ENCODE measurements at regions not wholly inside any gene's neighbourhood (a gene's known extent, or its start where the extent isn't known, plus 50 kb on each side); places are given as distances from the start of the nearest gene placed in this dataset.
"Not testable (repeated sequence)": the region's sequence is repeated elsewhere in the genome, so short reads cannot be mapped to it uniquely, and the experiment has no call there.

DNA sequence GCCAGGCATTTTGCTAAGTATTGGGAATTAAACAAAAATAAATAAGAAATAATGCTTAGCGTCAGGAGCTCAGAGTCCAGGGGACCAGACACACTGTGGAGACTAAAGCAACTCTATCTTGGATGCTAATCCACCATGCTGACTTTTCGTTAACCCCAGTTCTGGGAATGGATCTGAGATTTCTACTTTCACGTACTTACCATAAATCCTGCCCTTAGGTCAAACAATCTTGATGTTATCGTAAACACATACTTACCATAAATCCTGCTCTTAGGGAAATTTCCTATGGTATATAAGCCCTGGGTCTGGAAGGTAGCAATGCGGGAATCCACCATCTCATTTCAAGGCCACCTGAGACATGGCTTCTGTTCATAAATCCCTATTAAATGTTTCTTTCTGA lies 204.5 kb upstream of the IGFBP7 start:
- no peak for DNase-seq

GRCh38 chr4:57312296-57312695 lies 202.1 kb upstream of the IGFBP7 start:
- no peak for DNase-seq

DNA sequence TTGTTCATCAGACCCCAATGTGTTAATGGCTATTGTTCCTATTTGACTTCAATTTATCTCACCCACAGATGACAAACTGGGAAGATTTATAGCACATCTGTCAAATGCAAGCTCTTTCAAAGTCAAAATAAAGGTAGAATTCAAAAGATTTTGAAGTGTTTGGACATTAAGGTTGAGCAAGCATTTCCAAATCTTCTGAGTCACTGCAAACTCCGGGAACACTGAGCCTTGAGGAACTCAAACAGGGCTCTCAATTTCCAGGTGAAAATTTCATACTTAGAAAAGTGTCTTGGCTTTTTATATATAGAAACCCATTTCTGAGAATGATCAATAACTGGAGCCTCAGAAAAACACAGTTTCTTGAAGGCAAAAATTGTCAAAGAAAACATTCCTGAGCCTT lies 199.5 kb upstream of the IGFBP7 start:
- DNase-seq, result no peak

DNA sequence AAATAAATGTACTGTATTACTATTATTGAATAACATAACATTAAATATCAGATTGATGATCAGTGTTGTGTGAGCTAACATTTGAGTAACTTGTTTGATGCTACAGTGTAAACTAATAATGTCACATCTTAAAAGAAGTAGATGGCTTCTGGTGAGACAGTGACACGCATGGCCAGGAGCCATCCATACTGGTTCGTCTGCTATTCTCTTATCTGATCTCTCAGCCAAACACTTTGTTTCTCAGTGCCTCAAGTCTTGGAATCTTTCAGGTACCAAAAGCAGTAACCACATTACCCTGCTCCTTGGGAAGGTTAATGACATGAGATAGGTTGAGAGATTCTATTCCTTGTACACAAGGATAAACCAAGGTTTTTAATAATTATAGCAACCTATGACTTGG lies 198.1 kb upstream of the IGFBP7 start:
- no peak for DNase-seq

- no peak for DNase-seq
These were observed 195.7 kb upstream of the IGFBP7 start for GRCh38 chr4:57305836-57306235.

DNA sequence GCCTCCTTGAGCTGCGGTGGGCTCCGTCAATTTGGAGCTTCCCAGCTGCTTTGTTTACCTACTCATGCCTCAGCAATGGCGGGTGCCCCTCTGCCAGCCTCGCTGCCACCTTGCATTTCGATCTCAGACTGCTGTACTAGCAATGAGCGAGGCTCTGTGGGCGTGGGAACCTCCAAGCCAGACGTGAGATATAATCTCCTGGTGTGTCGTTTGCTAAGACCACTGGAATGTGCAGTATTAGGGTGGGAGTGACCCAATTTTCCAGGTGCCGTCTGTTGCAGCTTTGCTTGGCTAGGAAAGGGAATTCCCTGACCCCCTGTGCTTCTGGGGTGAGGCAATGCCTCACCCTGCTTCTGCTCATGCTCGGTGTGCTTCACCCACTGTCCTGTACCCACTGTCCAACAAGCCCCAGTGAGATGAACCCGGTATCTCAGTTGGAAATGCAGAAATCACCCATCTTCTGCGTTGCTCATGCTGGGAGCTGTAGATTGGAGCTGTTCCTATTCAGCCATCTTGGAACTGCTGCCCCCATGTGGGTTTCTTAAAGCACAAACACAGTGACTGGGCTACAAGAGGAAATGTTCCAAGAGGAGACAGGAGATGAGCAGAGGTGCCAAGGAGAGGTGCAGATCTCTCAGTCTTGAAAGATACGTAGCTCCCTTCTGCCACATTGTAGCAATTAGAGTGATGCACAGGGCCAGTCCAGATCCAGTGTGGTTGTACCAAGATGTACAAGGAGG lies 193.0 kb upstream of the IGFBP7 start:
- no peak for DNase-seq

DNA sequence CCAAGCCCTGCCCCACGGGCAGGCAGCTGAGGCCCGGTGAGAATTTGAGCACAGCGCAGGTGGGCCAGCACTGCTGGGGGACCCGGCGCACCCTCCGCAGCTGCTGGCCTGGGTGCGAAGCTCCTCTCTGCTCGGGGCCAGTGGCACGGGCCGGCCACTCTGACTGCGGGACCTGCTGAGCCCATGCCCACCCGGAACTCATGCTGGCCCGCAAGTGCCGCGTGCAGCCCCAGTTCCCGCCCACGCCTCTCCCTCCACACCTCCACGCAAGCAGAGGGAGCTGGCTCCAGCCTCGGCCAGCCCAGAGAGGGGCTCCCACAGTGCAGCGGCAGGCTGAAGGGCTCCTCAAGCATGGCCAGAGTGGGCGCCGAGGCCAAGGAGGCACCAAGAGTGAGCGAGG lies 190.1 kb upstream of the IGFBP7 start:
- not testable (repeated sequence) for DNase-seq

- DNase-seq, result no peak
These were observed 181.7 kb upstream of the IGFBP7 start for GRCh38 chr4:57291911-57292310.

- DNase-seq, result no peak
These were observed 177.8 kb upstream of the IGFBP7 start for GRCh38 chr4:57287687-57288604.

GRCh38 chr4:57282933-57283310 lies 172.7 kb upstream of the IGFBP7 start:
- no peak for DNase-seq

DNA sequence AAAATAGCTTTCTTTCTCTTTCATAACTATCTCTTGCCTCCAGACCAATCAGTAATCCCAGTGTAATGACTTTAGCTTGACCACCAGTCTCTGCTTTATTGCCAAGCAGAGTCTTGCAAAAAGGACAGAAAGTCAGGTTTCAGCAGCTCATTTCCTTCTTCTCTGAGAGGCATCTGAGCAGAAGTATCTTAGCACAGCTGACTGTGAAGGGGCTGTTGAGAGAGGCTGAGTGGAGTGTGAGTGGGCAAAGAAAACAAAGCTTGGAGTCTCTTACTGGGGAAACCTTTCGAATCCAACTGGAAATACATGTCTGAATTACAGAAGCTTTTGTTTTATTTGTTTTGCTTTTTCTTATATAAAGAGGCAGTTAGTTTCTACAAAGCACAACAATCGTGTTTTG lies 170.3 kb upstream of the IGFBP7 start:
- DNase-seq, result no peak

DNA sequence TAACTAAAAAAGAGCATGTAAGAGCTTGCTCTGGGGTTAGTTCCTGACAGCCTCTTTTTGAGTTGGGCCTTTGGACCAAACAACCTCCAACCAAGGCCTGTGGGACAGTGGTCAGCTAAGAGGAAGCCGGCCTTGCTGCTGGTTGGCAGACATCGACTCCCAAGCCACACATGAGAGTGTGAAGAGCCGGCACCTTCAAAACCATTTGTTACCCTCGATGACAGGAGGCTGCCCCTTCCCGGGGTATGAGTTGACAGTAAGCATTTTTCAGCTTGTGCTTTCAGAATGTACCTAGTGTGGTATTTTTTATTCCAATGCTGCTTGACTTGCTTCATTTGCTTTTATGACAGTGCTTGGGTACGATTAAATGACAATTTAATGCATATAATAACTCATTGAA lies 168.6 kb upstream of the IGFBP7 start:
- DNase-seq, result no peak

- DNase-seq, result no peak
These were observed 163.9 kb upstream of the IGFBP7 start for GRCh38 chr4:57274082-57274481.

DNA sequence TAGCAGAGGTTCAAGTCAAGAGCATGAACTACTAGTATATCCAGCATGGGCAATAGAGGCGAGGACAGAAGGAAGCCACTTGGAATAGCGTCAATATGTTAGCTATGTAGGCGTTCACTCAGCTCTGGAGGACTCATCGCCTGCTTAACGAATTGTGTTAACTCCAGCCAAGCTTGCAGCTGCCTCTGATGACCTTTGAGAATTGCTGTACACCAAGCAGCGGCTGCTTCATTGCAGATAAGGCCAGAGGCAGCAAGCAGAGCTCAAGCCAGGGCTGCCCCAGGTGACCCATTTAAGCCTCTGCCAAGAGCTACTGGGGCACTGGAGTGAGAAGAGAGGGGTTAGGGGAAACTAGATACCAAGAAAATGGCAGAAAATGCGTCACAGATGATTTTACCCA lies 160.2 kb upstream of the IGFBP7 start:
- DNase-seq, result no peak

GRCh38 chr4:57265831-57266582 lies 155.8 kb upstream of the IGFBP7 start:
- no peak for DNase-seq

GRCh38 chr4:57254754-57255153 lies 144.6 kb upstream of the IGFBP7 start:
- DNase-seq, result no peak

DNA sequence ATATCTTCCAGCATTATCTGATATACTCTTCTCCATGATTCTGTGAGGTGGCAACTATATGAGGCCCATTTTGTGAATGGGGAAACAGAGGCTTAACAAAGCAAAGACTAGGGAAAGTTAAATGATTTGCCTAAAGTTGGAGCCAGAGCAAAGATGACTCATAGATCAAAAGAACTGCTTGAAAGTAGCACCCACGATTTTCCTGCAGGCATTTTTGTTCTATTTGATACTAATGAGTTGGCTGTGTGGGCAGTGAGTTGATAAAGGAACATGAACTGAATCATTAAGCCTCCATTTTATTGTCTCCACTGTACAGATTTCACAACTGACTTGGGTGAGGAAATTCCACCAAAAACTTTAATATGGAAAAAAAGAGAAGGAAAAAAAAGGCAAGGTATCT lies 138.9 kb upstream of the IGFBP7 start:
- DNase-seq, result no peak

DNA sequence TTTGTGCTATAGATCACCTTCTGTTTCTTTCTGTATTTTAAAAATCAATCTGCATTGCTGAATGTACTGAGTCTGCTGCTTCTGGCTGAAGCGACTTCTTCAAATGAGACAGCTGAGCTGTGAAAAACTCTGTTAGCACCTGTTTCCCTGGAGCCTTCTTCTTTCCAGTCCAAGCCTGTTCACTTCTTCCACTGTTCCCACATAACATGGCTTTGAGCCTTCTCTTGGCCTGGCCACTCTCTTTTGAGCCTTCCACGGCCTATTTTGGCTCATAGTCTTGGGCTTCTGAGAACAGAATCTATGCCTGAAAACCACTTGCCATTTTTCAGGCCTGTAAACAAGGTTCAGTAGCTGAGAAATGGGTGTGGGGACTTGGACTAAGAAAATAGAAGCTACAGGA lies 132.9 kb upstream of the IGFBP7 start:
- DNase-seq, result no peak

- DNase-seq, result no peak
These were observed 124.1 kb upstream of the IGFBP7 start for GRCh38 chr4:57234252-57234775.

DNA sequence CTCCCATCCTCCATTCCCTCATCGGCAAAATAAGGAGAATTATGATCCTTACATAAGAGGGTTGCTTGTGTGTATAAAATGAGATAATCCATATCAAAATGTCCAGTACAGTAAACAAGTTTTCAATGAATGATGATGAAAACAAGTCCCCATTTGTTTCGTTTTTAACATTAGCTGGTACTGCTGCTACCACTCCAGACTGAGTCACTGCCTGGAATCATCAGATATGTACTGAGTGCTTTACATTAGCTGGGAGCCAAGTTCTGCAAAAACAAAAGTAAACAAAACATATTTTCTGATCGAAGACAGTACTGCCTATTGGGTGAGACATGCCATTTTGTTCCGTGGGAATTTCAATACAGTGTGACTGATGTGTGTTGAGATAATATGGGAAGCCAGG lies 123.2 kb upstream of the IGFBP7 start:
- no peak for DNase-seq

DNA sequence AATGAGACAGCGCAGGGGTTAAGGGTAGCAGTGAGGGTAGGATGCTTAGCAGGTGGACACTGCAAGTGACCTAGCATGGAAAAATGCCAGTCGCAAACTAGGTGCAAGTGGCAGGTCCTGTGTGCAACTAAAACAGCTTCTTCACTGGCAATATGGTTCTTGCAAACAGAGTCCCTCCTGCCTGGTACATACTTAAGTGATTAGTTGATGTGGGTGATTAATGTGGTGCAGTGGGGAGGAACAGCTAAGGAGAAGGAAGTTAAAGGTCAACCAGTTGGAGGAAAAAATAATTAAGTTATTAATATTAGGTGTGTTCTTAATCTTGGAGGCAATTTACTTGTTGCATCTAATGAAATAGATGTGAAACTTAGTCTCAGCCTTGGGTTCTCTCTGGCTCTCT lies 121.6 kb upstream of the IGFBP7 start:
- DNase-seq, result no peak

- DNase-seq, result no peak
These were observed 110.5 kb upstream of the IGFBP7 start for GRCh38 chr4:57220734-57221133.

- no peak for DNase-seq
These were observed 110.0 kb upstream of the IGFBP7 start for GRCh38 chr4:57220172-57220571.
